ENCODE measurements at regions not wholly inside any gene's neighbourhood (a gene's known extent, or its start where the extent isn't known, plus 50 kb on each side); places are given as distances from the start of the nearest gene placed in this dataset.

DNA sequence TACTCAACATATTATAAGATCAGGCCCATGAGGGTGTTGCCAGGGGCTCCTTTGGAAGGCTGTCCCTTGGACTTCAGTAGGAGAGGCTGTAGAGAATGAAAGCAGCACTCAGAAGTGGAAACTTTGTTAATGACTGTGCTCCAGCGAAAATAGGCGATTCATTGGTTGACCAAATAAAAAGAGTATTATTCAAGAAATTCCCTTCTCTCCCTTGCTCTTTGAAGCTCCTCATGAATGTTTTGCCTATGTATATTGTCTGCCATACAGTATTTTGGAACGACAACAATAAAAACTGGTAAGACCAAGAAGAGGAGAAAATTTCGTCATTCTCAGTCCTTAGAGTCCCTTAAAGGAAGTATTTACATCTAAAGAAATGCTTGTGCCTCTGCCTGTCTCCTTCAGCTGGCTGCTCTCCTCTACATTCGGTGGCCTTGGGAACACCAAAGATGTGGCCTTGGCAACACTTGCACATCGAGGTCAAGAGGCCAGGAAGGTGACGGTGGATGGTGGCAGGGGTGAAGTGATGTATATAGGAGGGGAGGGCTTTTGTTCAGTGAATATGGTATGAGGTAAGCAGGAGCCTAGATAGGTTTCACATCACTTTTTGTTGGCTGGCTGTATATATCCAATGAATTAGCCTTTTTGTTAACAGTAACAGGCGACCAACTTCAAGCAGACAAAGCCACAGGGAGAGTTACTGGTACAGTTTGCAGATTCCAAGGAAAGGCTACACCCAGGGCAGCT lies 95.0 kb upstream of the ACTBL2 start:
- TF ChIP-seq, protein P1, sequence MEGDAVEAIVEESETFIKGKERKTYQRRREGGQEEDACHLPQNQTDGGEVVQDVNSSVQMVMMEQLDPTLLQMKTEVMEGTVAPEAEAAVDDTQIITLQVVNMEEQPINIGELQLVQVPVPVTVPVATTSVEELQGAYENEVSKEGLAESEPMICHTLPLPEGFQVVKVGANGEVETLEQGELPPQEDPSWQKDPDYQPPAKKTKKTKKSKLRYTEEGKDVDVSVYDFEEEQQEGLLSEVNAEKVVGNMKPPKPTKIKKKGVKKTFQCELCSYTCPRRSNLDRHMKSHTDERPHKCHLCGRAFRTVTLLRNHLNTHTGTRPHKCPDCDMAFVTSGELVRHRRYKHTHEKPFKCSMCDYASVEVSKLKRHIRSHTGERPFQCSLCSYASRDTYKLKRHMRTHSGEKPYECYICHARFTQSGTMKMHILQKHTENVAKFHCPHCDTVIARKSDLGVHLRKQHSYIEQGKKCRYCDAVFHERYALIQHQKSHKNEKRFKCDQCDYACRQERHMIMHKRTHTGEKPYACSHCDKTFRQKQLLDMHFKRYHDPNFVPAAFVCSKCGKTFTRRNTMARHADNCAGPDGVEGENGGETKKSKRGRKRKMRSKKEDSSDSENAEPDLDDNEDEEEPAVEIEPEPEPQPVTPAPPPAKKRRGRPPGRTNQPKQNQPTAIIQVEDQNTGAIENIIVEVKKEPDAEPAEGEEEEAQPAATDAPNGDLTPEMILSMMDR (IDR thresholded peaks at IDR 0.05; ENCODE audit: insufficient read depth, low read depth, low read length) = no peak
- no peak for TF ChIP-seq EZH2 (IDR thresholded peaks at IDR 0.05; ENCODE audit: insufficient read depth, low read length)
